DMS53 treated with DMSO at 0.1 percent for 48 hours (cell line): ENCODE measurements at regions not wholly inside any gene's neighbourhood (a gene's known extent, or its start where the extent isn't known, plus 50 kb on each side); places are given as distances from the start of the nearest gene placed in this dataset.

ENCODE experiments used
- DNase-seq: peaks from one replicate; lab custom pipeline; 2025; ENCODE audit not compliant: unreplicated experiment; lab: John Stamatoyannopoulos, UW

- no peak for DNase-seq
Observed at GRCh38 chr2:236940916-236941520, 144.7 kb upstream of the COPS8 start.

GRCh38 chr2:236941551-236941950 lies 144.1 kb upstream of the COPS8 start:
- DNase-seq = no peak

GRCh38 chr2:236942554-236942953 lies 143.1 kb upstream of the COPS8 start:
- no peak for DNase-seq

- no peak for DNase-seq
Observed at GRCh38 chr2:236943068-236943467, 142.6 kb upstream of the COPS8 start.

GRCh38 chr2:236943841-236944513 lies 141.7 kb upstream of the COPS8 start:
- no peak for DNase-seq

GRCh38 chr2:236944561-236944960 lies 141.1 kb upstream of the COPS8 start:
- no peak for DNase-seq

GRCh38 chr2:236945431-236946016 lies 140.2 kb upstream of the COPS8 start:
- no peak for DNase-seq

- no peak for DNase-seq
Observed at GRCh38 chr2:236946871-236947270, 138.8 kb upstream of the COPS8 start.

- no peak for DNase-seq
Observed at GRCh38 chr2:236947294-236947693, 138.4 kb upstream of the COPS8 start.

- no peak for DNase-seq
Observed at GRCh38 chr2:236947896-236948295, 137.8 kb upstream of the COPS8 start.

GRCh38 chr2:236949089-236949905 lies 136.4 kb upstream of the COPS8 start:
- no peak for DNase-seq

GRCh38 chr2:236951830-236952475 lies 133.7 kb upstream of the COPS8 start:
- DNase-seq = no peak

- DNase-seq = no peak
Observed at GRCh38 chr2:236954641-236955040, 131.0 kb upstream of the COPS8 start.

- no peak for DNase-seq
Observed at GRCh38 chr2:236955521-236956030, 130.1 kb upstream of the COPS8 start.

GRCh38 chr2:236956031-236956618 lies 129.6 kb upstream of the COPS8 start:
- DNase-seq = no peak

- DNase-seq = no peak
Observed at GRCh38 chr2:236956641-236957040, 129.0 kb upstream of the COPS8 start.

GRCh38 chr2:236959036-236959435 lies 126.7 kb upstream of the COPS8 start:
- no peak for DNase-seq

GRCh38 chr2:236959876-236960275 lies 125.8 kb upstream of the COPS8 start:
- no peak for DNase-seq

GRCh38 chr2:236960531-236960930 lies 125.2 kb upstream of the COPS8 start:
- no peak for DNase-seq

- DNase-seq = no peak
Observed at GRCh38 chr2:236962816-236963215, 122.9 kb upstream of the COPS8 start.
